Fibroblast of the aortic adventitia (primary cell): ENCODE measurements at regions not wholly inside any gene's neighbourhood (a gene's known extent, or its start where the extent isn't known, plus 50 kb on each side); places are given as distances from the start of the nearest gene placed in this dataset.
"Not testable (repeated sequence)": the region's sequence is repeated elsewhere in the genome, so short reads cannot be mapped to it uniquely, and the experiment has no call there.

Experiments used
- DNase-seq: peaks from one replicate; pipeline ENCODE4 v3.0.0-alpha.2; 2010; ENCODE audit warnings: low read depth
- H3K4me3 ChIP-seq: 2 replicates; pipeline ENCODE4 v1.5.1; 2011; ENCODE audit warnings: low read depth, mild to moderate bottlenecking, control low read depth, low read length, moderate library complexity
- TF ChIP-seq, protein P1 (sequence below): IDR thresholded peaks from 2 replicates; pipeline ENCODE4 v1.5.1; 2011; ENCODE audit warnings: mild to moderate bottlenecking, low read length, control low read depth, inconsistent platforms; ENCODE audit not compliant: insufficient read depth

DNA sequence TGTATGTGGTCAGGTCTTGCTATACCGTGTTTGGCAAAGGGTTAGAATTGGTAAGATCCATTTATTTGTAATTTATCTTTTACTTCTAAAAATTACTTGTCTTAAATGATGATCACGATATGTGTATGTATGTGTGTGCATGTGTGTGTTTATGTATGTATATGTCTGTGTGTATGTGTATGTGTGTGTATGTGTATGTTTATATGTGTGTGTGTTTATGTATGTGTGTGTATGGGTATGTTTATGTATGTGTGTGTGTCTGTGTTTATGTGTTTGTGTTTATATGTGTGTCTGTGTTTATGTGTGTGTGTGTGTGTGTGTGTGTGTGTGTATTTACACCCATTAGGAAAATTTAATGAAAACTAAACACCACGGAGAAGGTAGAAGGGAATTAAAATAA, 176.9 kb upstream of the FZD8 start:
- TF ChIP-seq, protein P1, sequence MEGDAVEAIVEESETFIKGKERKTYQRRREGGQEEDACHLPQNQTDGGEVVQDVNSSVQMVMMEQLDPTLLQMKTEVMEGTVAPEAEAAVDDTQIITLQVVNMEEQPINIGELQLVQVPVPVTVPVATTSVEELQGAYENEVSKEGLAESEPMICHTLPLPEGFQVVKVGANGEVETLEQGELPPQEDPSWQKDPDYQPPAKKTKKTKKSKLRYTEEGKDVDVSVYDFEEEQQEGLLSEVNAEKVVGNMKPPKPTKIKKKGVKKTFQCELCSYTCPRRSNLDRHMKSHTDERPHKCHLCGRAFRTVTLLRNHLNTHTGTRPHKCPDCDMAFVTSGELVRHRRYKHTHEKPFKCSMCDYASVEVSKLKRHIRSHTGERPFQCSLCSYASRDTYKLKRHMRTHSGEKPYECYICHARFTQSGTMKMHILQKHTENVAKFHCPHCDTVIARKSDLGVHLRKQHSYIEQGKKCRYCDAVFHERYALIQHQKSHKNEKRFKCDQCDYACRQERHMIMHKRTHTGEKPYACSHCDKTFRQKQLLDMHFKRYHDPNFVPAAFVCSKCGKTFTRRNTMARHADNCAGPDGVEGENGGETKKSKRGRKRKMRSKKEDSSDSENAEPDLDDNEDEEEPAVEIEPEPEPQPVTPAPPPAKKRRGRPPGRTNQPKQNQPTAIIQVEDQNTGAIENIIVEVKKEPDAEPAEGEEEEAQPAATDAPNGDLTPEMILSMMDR = no peak
- no peak overlapping the region for H3K4me3 ChIP-seq
- no peak for DNase-seq

DNA sequence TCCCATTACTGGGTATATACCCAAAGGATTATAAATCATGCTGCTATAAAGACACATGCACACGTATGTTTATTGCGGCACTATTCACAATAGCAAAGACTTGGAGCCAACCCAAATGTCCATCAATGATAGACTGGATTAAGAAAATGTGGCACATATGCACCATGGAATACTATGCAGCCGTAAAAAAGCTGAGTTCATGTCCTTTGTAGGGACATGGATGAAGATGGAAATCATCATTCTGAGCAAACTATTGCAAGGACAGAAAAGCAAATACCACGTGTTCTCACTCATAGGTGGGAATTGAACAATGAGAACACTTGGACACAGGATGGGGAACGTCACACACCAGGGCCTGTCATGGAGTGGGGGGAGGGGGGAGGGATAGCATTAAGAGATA, 175.0 kb upstream of the FZD8 start:
- DNase-seq, H3K4me3 ChIP-seq: not testable (repeated sequence)

DNA sequence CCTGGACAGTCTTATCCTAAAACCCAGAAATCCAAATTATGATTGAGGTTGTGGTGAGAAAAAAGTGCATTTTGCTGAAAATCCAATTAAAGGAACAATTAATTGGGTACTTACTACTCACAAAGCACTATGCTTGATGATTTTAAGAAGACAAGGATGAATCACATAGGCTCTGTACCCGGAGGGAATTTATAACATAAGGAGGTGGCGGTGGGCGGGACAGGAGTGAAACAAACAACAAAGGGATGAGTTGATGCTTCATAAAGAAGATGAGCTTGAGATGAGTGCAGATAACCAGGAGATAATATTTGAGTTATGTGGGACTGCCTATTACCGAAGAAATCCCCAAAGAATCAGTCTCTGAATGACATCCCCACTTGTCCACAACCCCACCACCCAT, 171.1 kb upstream of the FZD8 start:
- no peak for DNase-seq
- no peak overlapping the region for H3K4me3 ChIP-seq
- TF ChIP-seq, protein P1 = no peak

DNA sequence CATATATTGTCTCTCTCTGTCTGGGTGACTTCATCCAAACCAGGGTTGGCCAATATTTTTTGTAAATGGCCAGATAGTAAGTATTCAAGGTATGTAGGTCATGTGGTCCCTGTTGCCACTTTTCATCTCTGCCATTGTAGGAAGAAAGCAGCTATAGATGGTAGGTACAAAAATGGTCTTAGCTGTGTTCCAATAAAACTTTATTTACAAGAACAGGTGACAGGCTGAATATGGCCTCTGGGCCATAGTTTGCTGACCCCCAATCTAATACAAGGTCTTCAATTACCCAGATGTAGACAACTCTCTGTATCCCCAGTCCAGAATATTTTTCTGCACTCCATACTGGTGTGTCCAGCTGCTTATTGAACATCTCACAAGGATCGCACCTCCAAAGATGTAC, 166.2 kb upstream of the FZD8 start:
- no peak for DNase-seq
- TF ChIP-seq, protein P1 = no peak
- no peak overlapping the region for H3K4me3 ChIP-seq

DNA sequence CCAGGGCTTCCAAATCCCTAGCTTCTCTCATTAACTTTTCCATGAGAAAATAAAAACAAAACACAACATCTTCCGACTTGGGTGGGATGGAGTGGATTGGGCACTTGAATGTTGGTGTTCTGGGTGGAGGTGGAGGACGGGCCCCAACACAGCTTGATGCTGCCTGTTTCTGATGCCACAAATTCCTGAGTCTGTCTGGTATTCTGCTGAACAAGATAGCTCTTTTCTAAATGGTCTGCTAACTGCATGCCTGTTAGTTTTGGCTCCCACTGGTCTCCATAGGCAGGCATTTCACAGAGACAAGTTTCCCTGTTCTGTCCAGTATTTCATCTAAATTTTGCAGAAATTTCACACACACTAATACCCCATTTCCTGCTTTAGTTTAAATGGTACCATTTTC, 160.9 kb upstream of the FZD8 start:
- H3K4me3 ChIP-seq = no peak overlapping the region
- DNase-seq = no peak
- TF ChIP-seq, protein P1 = no peak

DNA sequence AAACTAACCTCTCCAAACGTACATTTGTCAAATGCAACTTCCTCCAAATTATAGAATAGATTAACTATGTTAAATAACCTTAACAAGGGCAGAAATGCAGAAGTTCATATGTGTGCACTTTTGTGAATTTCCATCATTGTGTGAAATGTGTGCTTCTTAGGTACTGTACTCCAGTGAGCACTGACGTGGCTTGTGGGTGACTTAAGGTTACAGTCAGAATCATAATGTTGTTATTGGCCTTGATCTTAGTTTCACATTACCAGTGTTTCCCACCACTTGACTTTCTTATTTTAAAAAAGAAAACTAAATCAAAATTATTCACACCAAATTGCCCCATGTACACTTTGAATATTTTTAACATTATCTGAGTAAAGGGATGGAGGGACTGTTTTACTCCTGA, 155.1 kb upstream of the FZD8 start:
- DNase-seq = peak; percentile 80
- TF ChIP-seq, protein P1 = no peak
- no peak overlapping the region for H3K4me3 ChIP-seq

DNA sequence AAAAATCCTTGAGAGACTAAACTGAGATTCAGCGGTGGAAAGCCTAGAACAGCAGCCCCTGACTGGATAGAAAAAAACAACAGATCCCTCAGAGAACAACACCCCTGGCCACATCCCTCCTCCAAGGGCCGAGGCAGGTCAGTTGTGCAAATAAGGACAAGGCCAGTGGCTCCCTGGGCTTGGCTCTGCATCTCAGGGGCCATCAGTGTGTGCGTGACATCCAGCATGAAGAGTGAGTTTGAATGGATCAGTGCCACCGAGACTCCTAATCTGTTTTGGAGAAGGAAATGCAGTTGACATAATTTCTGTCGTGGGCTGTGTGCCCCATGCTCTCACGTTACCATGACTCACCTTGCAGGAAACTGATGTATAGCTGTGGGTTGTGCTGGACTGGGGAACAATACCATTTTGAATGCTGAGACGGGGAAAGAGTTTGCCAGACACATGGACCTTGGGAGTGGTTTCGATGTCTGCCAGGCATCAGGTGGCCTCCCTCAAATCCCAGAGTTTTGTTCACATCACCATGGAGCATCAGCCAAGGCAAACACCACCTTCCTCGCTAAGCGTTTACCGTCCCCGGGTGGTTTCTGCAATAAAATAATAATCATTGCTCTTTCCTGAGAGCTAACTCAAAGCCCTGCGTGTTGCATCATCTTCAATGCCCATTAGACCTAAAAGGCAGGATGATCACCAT, 153.2 kb upstream of the FZD8 start:
- TF ChIP-seq, protein P1 = no peak
- peak; percentile 97 for DNase-seq
- H3K4me3 ChIP-seq = no peak overlapping the region
